ENCODE measurements at regions not wholly inside any gene's neighbourhood (a gene's known extent, or its start where the extent isn't known, plus 50 kb on each side); places are given as distances from the start of the nearest gene placed in this dataset.
A peak's percentile ranks its signal among the peaks of the same experiment; 100 is the strongest.

DNA sequence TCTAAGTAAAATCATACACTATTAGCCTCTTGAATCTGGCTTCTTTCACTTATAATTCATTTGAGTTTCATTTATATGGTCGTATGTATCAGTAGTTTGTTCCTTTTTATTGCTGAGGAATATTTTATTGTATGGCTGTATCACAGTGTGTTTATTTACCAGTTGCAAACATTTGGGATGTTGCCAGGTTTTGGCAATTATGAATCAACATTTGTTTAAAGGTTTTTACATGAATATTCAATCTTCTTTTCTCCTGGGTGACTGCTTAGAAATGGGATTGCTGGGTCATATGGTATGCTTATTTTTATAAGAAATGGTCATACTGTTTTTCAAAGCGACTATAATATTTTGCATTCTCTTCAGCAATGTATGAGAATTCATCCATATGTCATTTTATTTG is 107.9 kb downstream of the PMAIP1 start:
- H3K27ac ChIP-seq, result no peak overlapping the region
- DNase-seq (ENCODE audit: low read depth, low spot score), result no peak
- TF ChIP-seq EZH2 (IDR thresholded peaks at IDR 0.05), result no peak
- TF ChIP-seq FOXP2 (optimal IDR thresholded peaks at IDR 0.05; ENCODE audit: control extremely low read depth, extremely low read length, insufficient read depth), result no peak
- no peak for TF ChIP-seq POLR2AphosphoS5 (IDR thresholded peaks at IDR 0.05; ENCODE audit: borderline replicate concordance, low read depth, low read length)

GRCh38 chr18:60003610-60004185 is 103.9 kb downstream of the PMAIP1 start:
- no peak overlapping the region for H3K27ac ChIP-seq
- TF ChIP-seq EZH2 (IDR thresholded peaks at IDR 0.05), result no peak
- no peak for TF ChIP-seq POLR2AphosphoS5 (IDR thresholded peaks at IDR 0.05; ENCODE audit: borderline replicate concordance, low read depth, low read length)
- no peak for TF ChIP-seq FOXP2 (optimal IDR thresholded peaks at IDR 0.05; ENCODE audit: control extremely low read depth, extremely low read length, insufficient read depth)

More for the DNA sequence above, 107.9 kb downstream of the PMAIP1 start:
- Histone ChIP-seq H3K9ac (ENCODE audit: insufficient read length) (no peak overlapping the region), H3K36me3 (ENCODE audit: insufficient read depth, low read length) (no peaks in the 10 kb centered on the region), H3K9me3 (ENCODE audit: low read depth, low read length) (no peaks in the 10 kb centered on the region), H3K4me3 (no peak overlapping the region)

DNA sequence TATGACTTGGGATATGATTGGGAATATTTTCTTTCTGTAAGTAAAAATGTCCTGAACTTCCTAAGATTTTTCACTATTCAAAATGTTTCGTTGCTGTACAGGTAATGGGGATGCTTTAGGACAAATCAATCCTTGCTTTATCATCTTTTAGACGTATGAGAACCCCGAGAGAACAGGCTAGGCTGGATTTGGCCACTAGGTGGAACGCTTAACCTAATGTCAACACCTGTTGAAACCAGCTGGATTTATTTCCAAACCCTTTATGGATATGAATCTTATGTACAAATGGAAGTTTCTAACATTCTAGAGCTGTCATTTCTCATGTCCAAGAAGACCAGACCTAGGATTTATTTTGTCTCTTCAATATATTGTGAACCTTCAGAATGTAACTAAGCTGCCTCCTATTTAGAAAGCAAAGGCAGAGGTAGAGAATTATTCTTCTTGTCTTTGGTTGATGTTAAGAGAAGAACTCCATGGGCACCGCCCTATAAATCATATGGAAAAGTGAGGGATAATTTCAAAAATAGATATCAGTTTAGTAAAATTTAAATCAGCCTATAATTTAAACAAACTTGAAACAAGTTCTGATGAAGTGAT is 96.7 kb downstream of the PMAIP1 start:
- H3K9me3 ChIP-seq (ENCODE audit: low read depth, low read length), result no peaks in the 10 kb centered on the region
- TF ChIP-seq FOXP2 (optimal IDR thresholded peaks at IDR 0.05; ENCODE audit: control extremely low read depth, extremely low read length, insufficient read depth), result no peak
- H3K36me3 ChIP-seq (ENCODE audit: insufficient read depth, low read length), result no peaks in the 10 kb centered on the region
- no peak overlapping the region for H3K4me3 ChIP-seq
- no peak for DNase-seq (ENCODE audit: low read depth, low spot score)
- no peak overlapping the region for H3K27ac ChIP-seq
- H3K9ac ChIP-seq (ENCODE audit: insufficient read length), result no peak overlapping the region

More at GRCh38 chr18:60003610-60004185, 103.9 kb downstream of the PMAIP1 start:
- Histone ChIP-seq H3K9me3 (ENCODE audit: low read depth, low read length) (no peaks in the 10 kb centered on the region), H3K4me3 (no peak overlapping the region), H3K9ac (ENCODE audit: insufficient read length) (no peak overlapping the region), H3K36me3 (ENCODE audit: insufficient read depth, low read length) (no peaks in the 10 kb centered on the region)
- no peak for DNase-seq (ENCODE audit: low read depth, low spot score)

DNA sequence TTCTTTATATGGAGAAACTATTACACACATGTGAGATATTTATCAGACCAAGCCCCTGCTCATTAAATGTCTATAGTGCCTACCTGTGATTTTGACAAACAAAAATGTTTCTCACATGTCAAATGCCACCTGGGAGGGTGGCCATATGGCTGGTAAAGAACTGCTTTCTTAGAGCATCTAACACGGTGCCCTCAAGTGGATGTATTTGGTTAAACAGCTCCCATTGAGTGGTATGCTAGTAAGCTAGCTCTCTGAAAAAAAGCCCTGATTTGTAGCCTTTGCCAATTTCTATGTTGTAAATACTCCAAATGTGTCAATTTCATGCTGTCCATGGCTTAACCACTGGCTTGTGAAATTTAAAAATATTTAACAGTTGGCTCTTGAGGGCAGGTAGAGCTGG is 94.6 kb downstream of the PMAIP1 start:
- no peak for DNase-seq (ENCODE audit: low read depth, low spot score)
- H3K9ac ChIP-seq (ENCODE audit: insufficient read length), result no peak overlapping the region
- H3K36me3 ChIP-seq (ENCODE audit: insufficient read depth, low read length), result no peaks in the 10 kb centered on the region
- no peaks in the 10 kb centered on the region for H3K9me3 ChIP-seq (ENCODE audit: low read depth, low read length)
- no peak overlapping the region for H3K4me3 ChIP-seq
- TF ChIP-seq EZH2 (IDR thresholded peaks at IDR 0.05), result no peak
- no peak for TF ChIP-seq POLR2AphosphoS5 (IDR thresholded peaks at IDR 0.05; ENCODE audit: borderline replicate concordance, low read depth, low read length)
- no peak for TF ChIP-seq FOXP2 (optimal IDR thresholded peaks at IDR 0.05; ENCODE audit: control extremely low read depth, extremely low read length, insufficient read depth)
- H3K27ac ChIP-seq, result no peak overlapping the region

DNA sequence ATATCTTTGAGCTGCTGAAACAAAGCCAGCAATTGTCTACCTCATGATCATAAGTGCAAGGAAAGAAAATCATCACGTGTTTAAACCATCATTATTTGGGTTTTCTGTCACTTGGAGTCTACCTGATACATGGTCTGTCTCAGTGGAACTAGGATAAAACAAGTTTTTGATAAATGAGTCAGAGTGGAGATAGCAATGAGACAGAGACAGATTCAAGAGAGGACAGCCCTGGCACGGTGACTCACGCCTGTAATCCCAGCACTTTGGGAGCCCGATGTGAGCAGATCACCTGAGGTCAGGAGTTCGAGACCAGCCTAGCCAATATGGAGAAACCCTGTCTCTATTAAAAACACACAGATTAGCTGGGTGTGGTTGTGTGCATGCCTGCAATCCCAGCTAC is 93.8 kb downstream of the PMAIP1 start:
- no peak for TF ChIP-seq FOXP2 (optimal IDR thresholded peaks at IDR 0.05; ENCODE audit: control extremely low read depth, extremely low read length, insufficient read depth)
- no peak for TF ChIP-seq EZH2 (IDR thresholded peaks at IDR 0.05)
- no peak for TF ChIP-seq POLR2AphosphoS5 (IDR thresholded peaks at IDR 0.05; ENCODE audit: borderline replicate concordance, low read depth, low read length)
- no peaks in the 10 kb centered on the region for H3K36me3 ChIP-seq (ENCODE audit: insufficient read depth, low read length)
- H3K27ac ChIP-seq, result no peak overlapping the region
- no peaks in the 10 kb centered on the region for H3K9me3 ChIP-seq (ENCODE audit: low read depth, low read length)
- no peak overlapping the region for H3K9ac ChIP-seq (ENCODE audit: insufficient read length)
- H3K4me3 ChIP-seq, result no peak overlapping the region
- DNase-seq (ENCODE audit: low read depth, low spot score), result no peak

DNA sequence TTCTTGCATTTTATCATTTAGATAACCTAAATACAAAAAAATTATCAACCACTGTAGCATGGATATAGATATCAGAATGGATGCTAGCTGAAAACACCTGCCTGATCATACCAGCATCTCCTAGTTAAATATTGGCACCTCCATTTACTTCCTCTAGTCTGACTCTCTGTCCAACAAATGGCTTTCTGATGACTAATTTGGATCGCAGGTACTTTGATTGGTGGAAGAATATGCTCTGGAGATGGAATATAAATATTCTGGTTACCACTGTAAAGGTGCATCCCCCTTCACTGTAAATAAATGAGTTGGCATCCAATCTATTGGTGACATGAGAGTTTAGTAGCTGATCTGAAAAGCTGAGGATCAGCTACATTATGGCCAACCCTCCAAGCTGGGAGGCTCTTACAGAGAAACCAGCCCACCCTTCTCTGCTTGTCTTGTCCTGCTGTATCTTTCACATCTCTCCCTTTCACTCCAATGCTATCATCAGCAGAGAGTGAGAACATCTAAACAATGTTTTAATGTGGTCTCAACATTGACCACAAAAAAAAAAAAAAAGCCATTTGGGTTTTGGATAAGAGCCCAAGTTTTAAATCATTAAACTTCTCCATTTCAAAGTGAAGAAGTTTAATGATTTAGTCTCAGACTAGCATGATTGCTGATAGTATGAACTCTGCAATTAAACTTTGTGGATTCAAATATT is 90.5 kb downstream of the PMAIP1 start:
- H3K4me3 ChIP-seq, result no peak overlapping the region
- no peak overlapping the region for H3K9ac ChIP-seq (ENCODE audit: insufficient read length)
- no peak for TF ChIP-seq EZH2 (IDR thresholded peaks at IDR 0.05)
- no peak for TF ChIP-seq FOXP2 (optimal IDR thresholded peaks at IDR 0.05; ENCODE audit: control extremely low read depth, extremely low read length, insufficient read depth)
- no peak for TF ChIP-seq POLR2AphosphoS5 (IDR thresholded peaks at IDR 0.05; ENCODE audit: borderline replicate concordance, low read depth, low read length)
- no peak for DNase-seq (ENCODE audit: low read depth, low spot score)
- H3K27ac ChIP-seq, result no peak overlapping the region
- H3K36me3 ChIP-seq (ENCODE audit: insufficient read depth, low read length), result no peaks in the 10 kb centered on the region
- H3K9me3 ChIP-seq (ENCODE audit: low read depth, low read length), result no peaks in the 10 kb centered on the region

DNA sequence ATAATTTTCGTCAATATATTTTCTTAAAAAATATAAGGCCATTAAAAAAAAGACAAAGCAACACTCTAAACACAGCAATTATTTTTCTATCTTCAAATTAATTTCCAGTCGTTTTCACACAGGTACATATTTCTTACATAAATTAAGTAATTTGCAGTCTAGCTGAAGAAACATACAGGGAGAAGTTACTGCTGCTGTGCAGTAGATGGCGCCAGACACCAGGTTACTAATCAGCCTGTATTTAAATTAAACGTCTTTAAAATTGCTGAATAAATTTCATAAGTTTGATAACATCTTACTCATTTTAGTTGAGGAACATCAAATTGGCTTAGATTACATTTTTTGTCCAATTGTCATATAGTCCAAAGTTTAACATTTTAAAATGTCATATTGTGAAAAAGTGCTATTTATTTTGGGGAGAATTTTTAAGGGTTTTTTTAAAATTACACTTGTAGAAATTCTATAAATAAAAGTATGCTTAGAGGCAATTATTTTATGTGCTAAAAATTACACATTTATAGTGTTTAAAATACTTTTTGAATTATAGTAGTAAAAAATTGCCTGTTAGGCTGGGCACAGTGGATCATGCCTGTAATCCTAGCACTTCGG is 88.4 kb downstream of the PMAIP1 start:
- Histone ChIP-seq H3K27ac (no peak overlapping the region), H3K9me3 (ENCODE audit: low read depth, low read length) (no peaks in the 10 kb centered on the region), H3K36me3 (ENCODE audit: insufficient read depth, low read length) (no peaks in the 10 kb centered on the region), H3K9ac (ENCODE audit: insufficient read length) (no peak overlapping the region), H3K4me3 (no peak overlapping the region)
- DNase-seq (ENCODE audit: low read depth, low spot score), result peak; percentile 40
- TF ChIP-seq EZH2 (IDR thresholded peaks at IDR 0.05) (no peak), FOXP2 (optimal IDR thresholded peaks at IDR 0.05; ENCODE audit: control extremely low read depth, extremely low read length, insufficient read depth) (no peak), POLR2AphosphoS5 (IDR thresholded peaks at IDR 0.05; ENCODE audit: borderline replicate concordance, low read depth, low read length) (no peak)

- TF ChIP-seq EZH2 (IDR thresholded peaks at IDR 0.05) (no peak), FOXP2 (optimal IDR thresholded peaks at IDR 0.05; ENCODE audit: control extremely low read depth, extremely low read length, insufficient read depth) (no peak), POLR2AphosphoS5 (IDR thresholded peaks at IDR 0.05; ENCODE audit: borderline replicate concordance, low read depth, low read length) (no peak)
- Histone ChIP-seq H3K9ac (ENCODE audit: insufficient read length) (no peak overlapping the region), H3K9me3 (ENCODE audit: low read depth, low read length) (no peaks in the 10 kb centered on the region), H3K36me3 (ENCODE audit: insufficient read depth, low read length) (no peaks in the 10 kb centered on the region), H3K27ac (no peak overlapping the region), H3K4me3 (no peak overlapping the region)
- no peak for DNase-seq (ENCODE audit: low read depth, low spot score)
Measured at GRCh38 chr18:59987102-59987501, 87.3 kb downstream of the PMAIP1 start.

Data from SK-N-MC (cell line).